Glomerular visceral epithelial cell (primary cell): ENCODE measurements at regions not wholly inside any gene's neighbourhood (a gene's known extent, or its start where the extent isn't known, plus 50 kb on each side); places are given as distances from the start of the nearest gene placed in this dataset.

Experiments used
- DNase-seq: peaks from one replicate; pipeline ENCODE4 v3.0.0-alpha.2; 2016; ENCODE audit errors: extremely low spot score

- DNase-seq, result no peak
Observed at GRCh38 chr4:60173103-60173502, 1027.0 kb upstream of the ADGRL3 start.

- DNase-seq, result no peak
Observed at GRCh38 chr4:60173718-60174117, 1026.4 kb upstream of the ADGRL3 start.

- DNase-seq, result no peak
Observed at GRCh38 chr4:60175241-60175640, 1024.9 kb upstream of the ADGRL3 start.

- DNase-seq, result no peak
Observed at GRCh38 chr4:60187428-60187827, 1012.7 kb upstream of the ADGRL3 start.

GRCh38 chr4:60189286-60189685 lies 1010.8 kb upstream of the ADGRL3 start:
- DNase-seq, result no peak

GRCh38 chr4:60194214-60194613 lies 1005.9 kb upstream of the ADGRL3 start:
- no peak for DNase-seq

- DNase-seq, result no peak
Observed at GRCh38 chr4:60195256-60195655, 1004.9 kb upstream of the ADGRL3 start.

GRCh38 chr4:60201052-60201673 lies 999.0 kb upstream of the ADGRL3 start:
- DNase-seq, result peak; percentile 67

- no peak for DNase-seq
Observed at GRCh38 chr4:60209588-60209987, 990.5 kb upstream of the ADGRL3 start.

GRCh38 chr4:60215906-60216305 lies 984.2 kb upstream of the ADGRL3 start:
- no peak for DNase-seq

GRCh38 chr4:60216752-60217151 lies 983.4 kb upstream of the ADGRL3 start:
- peak; percentile 2 for DNase-seq

- no peak for DNase-seq
Observed at GRCh38 chr4:60221866-60222265, 978.3 kb upstream of the ADGRL3 start.

- no peak for DNase-seq
Observed at GRCh38 chr4:60223208-60223923, 976.8 kb upstream of the ADGRL3 start.

GRCh38 chr4:60241866-60242265 lies 958.3 kb upstream of the ADGRL3 start:
- peak; percentile 2 for DNase-seq

GRCh38 chr4:60249784-60250183 lies 950.3 kb upstream of the ADGRL3 start:
- DNase-seq, result no peak

GRCh38 chr4:60250657-60251056 lies 949.5 kb upstream of the ADGRL3 start:
- no peak for DNase-seq

- DNase-seq, result no peak
Observed at GRCh38 chr4:60259781-60260180, 940.3 kb upstream of the ADGRL3 start.

GRCh38 chr4:60266505-60266904 lies 933.6 kb upstream of the ADGRL3 start:
- DNase-seq, result no peak

- no peak for DNase-seq
Observed at GRCh38 chr4:60296386-60296785, 903.7 kb upstream of the ADGRL3 start.

- no peak for DNase-seq
Observed at GRCh38 chr4:60313611-60314178, 886.4 kb upstream of the ADGRL3 start.

- no peak for DNase-seq
Observed at GRCh38 chr4:60314416-60314815, 885.7 kb upstream of the ADGRL3 start.

GRCh38 chr4:60315586-60315985 lies 884.5 kb upstream of the ADGRL3 start:
- DNase-seq, result no peak

GRCh38 chr4:60326735-60327134 lies 873.4 kb upstream of the ADGRL3 start:
- DNase-seq, result no peak
